Hepatic stellate cell (primary cell): ENCODE measurements at regions not wholly inside any gene's neighbourhood (a gene's known extent, or its start where the extent isn't known, plus 50 kb on each side); places are given as distances from the start of the nearest gene placed in this dataset.

ENCODE experiments used
- DNase-seq: peaks from one replicate; pipeline ENCODE4 v3.0.0; 2011; ENCODE audit warnings: low spot score

DNA sequence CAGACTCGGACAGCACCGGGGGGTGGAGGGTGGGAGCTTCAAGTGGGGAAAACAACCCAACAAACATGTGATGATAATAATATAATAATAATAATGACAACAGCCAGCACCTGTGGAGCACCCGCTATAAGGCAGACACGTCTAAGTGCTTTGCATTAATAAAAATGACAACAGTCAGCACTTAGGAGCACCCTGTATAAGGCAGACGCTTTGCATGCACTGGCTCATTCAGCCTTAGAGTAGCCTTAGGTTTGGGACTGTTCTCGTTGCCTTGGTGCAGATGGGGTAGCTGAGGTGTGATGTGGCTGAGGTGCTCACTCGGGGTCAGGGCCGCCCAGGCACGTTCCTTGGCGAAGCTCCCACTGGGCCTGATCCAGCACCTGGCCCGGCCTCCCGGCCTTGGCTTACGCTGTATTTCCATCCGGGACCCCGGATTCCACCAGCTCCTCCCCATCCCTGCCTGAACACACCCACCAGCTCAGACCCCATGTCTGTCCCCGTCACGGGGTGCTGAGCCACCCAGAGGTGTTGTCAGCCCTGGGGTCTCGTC lies 144.0 kb upstream of the CIBAR2 start:
- DNase-seq = no peak

DNA sequence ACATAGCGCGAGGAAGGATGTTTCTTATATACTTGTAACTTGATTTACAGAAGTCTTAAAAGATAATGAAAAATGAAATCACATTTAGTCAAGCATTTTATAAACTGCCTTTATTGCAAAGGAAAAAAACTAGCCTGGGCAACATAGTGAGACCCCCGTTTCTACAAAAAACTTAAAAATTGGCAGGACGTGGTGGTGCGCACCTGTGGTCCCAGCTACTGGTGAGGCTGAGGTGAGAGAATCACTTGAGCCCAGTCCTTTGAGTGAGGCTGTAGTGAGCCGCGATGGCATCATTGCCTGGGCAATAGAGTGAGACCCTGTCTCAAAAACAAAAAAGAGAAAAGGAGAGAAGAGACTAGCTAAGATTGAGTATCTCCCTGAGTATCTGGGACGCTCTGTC lies 145.2 kb upstream of the CIBAR2 start:
- DNase-seq = no peak

DNA sequence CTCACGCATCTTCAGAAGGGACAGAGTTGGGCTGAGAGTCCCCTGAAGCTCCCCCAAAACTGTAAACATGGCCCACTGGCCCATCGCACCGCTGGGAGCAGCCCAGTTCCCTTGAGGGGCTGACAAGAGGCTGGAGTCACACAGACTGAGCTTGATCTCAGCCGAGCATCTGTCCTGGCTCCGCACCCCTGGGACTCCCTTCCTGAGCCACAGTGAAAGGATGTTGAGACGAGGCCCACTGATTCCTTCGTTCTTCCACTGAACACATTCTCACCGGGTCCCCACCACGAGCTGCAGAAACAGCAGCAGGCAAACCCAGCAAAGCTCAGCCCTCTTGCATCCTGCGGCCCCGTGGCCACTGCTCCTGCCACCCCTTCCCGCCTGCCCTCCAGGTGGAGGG lies 145.9 kb upstream of the CIBAR2 start:
- no peak for DNase-seq

GRCh38 chr16:85258629-85259028 lies 146.4 kb upstream of the CIBAR2 start:
- DNase-seq = no peak

DNA sequence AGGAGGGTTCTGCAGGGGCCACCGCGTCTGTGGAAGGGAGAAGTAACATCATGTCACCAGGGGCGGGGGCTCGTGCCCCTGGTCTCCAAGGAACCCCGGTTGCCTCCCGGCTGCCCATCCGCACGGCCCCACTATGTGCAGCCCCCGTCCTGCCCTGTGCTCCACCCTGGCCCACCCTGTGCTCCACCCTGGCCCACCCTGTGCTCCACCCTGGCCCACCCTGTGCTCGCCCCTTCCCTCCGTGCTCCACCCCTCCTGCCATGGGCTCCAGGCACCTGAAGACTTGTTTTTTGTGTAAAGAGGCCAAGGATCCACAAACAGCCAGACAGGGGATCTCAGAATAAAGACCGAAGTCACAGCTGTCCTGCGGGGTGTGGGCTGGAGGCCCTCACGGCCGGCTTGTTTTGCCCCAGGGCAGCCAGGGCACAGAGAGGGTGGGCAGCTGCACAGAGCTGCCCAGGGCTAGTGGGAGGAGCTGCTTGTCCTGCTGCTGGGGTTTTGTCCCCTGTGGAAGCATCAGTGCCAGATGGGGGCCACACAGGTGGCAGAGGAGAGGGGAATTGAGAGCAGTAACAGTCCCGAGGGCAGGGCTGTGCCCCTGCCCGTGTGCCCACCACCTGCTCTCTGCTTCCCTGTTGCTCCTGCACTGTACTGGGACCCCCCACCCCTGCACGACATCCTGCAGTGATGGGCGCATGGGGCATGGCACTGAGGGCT lies 147.0 kb upstream of the CIBAR2 start:
- no peak for DNase-seq

GRCh38 chr16:85259832-85260167 lies 147.5 kb upstream of the CIBAR2 start:
- no peak for DNase-seq

GRCh38 chr16:85261204-85261603 lies 148.9 kb upstream of the CIBAR2 start:
- DNase-seq = no peak

DNA sequence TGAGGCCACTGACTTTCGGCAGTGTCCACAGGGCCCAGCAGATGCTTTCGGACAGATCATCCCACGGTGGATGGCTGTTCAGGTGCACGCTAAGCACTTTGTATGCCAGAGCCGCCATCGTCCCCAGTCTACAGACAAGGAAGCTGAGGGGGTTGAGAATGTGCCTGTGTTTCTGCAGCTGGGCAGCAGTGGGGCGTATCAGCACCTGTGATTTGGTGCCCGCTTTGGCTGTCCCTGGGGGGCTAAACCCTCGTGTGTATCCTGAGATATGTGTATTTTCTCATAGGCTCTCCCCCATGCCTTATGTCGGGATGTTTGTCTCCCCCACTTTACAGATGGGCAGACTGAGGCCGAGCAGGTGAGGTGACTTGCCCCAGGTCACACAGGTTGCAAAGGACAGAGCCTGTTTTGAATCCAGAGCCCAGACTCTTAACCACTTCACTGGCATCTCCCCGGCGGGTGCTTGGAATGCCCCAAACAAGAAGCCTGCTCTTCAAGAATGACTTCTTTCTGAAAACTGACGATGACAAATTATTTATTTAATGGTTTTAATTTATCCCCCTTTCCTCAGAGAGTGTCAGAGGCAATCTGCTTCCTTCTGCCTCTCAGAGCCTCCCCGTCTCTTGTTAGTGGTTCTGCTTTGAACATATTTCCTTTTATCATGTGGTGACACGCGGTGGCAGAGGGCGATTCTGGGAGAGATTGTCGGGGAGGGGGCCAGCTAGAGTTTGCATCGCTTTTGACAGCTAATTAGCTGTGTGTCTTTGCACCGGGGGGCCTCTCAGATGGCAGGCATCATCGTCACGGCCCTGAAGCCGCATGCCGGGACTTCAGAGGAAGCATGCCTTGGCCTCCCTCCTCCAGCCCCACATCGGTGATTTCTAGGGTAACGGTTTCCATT lies 149.6 kb upstream of the CIBAR2 start:
- no peak for DNase-seq

DNA sequence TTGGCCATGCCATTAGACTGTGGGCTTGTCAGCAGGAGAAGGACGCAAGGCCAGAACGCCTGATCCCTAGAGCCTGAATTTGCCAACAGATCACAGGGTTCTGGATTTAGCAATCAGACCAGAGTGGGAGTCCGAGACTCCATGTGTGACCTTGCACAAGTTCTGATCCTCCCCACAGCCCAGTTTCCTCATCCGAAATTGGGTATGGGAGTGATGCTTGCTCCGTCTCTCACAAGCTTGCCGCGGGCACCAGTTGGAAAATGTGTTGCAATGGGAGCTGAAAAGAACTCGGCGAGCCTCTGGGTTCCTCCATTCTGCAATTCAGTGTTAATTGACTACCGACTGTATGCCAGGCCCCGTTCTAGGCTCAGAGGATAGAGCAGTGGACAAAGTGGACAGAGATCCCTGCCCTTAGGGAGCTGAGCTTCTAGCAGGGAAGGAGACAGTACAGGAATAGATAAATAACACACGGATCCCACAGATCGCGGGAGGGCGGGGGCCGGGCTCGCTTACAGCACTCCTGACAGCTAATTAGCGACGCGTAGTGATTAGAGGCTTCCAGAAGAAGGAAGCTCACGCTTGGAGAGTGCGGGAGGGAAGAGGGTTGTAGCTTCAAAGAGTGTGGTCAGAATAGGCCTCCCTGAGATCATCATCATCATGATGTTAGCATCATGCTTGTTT lies 150.4 kb upstream of the CIBAR2 start:
- DNase-seq = no peak

- no peak for DNase-seq
Measured at GRCh38 chr16:85263239-85263585, 150.9 kb upstream of the CIBAR2 start.

- DNase-seq = no peak
Measured at GRCh38 chr16:85264752-85265151, 152.5 kb upstream of the CIBAR2 start.

DNA sequence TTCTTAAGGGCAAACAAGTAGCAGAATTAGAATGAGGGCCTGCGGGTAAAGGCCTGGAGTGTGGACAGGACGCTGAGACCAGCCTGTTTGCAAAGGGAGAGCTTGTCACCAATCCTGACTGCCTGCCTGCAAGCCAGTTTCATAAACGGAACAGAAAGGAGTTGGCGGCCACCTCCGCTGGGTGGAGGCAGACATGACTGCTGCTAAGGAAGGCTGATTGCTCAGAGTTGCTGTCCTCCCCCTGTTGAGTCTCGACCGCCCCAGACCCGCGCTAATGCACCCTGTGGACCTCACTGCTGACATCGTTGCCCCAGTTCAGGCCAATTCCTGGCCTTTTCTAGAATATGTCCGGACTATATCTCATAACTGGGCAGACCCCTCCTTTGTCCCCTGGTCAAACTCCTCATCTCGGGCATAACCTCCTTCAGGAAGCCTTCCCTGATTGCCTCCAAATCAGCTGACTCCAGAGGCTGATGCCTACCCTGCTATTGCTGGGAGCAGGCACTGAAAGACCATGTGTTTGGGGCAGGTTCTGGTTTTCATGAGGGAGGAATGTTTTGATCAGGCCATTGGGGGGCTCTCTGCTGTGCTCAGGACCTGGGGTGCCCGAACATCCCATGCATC lies 153.0 kb upstream of the CIBAR2 start:
- no peak for DNase-seq

DNA sequence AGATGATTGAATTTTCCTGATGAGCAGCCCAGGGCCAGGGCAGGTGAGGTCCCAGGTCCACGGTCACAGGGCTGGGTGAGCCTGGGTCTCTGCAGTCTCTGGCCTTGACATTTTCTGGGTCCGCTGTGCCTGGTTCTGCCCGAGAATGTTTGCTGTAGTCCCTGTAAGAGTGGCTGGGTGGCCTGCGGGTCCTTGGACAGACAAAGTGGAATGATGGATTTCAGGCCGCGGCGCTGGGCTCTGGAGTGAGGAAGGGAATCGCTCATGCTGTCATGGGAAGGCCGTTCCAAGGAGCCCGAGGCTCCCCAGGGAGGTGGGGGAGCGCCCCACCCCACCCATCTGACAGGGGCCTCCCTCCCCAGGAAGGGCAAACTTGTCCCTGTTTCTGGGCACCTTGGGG lies 153.5 kb upstream of the CIBAR2 start:
- no peak for DNase-seq

DNA sequence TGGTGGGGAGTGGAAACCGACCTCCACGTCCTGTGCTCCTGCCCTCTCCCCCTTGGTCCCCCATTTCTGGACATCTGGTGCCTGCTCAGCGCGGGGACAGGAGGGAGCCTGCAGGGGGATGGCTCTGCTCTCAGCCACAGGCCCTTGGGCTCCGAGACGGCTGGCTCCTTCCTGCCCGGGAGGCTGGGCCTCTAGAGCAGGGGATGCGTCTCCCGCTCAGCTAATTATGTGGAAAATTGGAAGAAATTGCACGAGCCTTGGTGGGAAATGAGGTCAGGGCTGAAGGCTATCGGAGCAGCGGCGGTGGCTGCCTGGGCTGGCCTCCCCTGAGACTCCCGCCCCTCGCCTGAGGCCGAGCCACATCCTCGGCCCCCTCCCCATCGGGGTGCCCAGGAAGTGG lies 154.6 kb upstream of the CIBAR2 start:
- DNase-seq = no peak

DNA sequence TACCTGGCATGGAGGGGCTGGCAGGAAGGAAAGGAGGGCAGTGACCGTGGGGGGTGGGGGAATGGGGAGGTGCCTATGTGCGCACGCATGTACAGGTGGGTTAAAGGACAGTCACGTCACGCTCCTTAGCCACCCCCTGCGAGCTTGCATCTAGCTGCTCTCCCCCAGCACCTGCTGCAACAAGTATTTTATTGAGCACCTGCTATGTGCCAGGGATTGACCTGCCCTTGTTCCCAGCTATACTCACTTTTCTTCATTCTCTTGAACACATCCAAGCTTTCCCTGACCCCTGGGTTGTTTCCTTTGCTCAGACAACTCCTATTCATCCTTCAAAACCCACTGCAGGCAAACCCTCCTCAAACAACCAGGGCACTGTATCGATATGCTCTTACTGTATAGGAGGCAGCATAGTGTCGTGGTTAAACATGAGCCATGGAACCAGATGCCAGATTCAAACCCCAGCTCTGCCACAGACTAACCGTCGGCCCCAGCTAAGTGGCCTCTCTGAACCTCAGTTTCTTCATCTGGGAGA lies 155.2 kb upstream of the CIBAR2 start:
- DNase-seq = no peak

GRCh38 chr16:85269165-85269564 lies 156.9 kb upstream of the CIBAR2 start:
- no peak for DNase-seq

GRCh38 chr16:85270374-85270773 lies 158.1 kb upstream of the CIBAR2 start:
- no peak for DNase-seq

DNA sequence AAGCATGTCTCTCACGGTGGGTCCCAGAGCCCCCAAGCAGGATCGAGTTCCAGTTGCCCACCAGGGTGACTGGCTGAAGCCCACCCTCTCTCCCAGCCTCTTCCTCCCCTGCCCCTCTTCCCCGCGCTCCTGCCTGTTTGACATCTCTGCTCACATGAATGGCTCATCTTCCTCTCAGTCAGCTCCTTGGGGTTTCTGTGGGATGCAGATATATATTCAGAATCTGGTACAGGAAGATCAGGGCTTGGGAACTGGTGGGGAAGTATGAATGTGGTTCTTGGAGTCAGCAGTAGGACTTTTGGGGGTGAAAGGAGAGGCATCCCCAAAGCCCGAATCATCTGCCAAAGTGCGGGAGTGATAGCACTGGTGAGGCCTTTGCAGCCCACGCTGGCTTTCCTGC lies 158.9 kb upstream of the CIBAR2 start:
- no peak for DNase-seq

DNA sequence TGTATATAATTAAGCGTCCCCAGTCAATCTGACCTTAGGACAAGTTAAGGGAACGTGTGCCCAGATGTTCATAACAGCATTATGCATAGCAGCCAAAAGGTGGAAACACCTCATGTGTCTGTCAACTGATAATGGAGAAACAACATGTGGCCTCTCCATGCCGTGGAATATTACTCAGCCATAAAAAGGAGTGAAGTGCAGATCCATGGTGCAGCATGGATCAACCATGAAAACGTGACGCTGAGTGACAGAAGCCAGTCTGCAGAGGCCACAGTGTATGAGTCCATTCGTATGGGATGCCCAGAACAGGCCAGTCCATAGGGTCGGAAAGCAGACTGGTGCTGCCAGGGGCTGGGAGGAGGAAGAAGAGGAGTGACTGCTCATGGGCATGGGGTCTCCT lies 161.0 kb upstream of the CIBAR2 start:
- DNase-seq = no peak

- DNase-seq = no peak
Measured at GRCh38 chr16:85274501-85274900, 162.2 kb upstream of the CIBAR2 start.

GRCh38 chr16:85274924-85275323 lies 162.7 kb upstream of the CIBAR2 start:
- DNase-seq = no peak
